COLO668 (cell line): ENCODE measurements at regions not wholly inside any gene's neighbourhood (a gene's known extent, or its start where the extent isn't known, plus 50 kb on each side); places are given as distances from the start of the nearest gene placed in this dataset.

Experiments
- DNase-seq: peaks from one replicate; lab custom pipeline; 2025; ENCODE audit not compliant: unreplicated experiment; lab: John Stamatoyannopoulos, UW

DNA sequence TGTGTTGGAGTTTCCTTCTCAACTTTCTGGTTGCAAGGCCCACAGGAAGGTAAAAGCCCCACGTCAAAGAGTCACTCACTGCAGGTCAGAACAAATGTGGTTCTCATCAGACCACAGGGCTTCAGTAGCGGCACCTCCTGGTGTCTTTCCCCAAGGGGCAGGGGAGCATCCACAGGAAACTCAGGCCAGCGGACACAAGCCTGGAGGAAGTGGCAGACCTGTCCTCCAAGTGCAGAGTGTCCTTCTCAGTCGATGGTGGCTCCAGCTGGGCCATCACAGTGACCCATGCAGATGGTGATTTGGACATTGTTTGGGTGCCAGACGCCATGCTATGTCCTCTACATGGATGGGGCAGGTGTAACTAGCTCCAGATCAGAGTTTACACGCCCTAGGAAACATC, 84.9 kb downstream of the ACKR3 start:
- DNase-seq = no peak

DNA sequence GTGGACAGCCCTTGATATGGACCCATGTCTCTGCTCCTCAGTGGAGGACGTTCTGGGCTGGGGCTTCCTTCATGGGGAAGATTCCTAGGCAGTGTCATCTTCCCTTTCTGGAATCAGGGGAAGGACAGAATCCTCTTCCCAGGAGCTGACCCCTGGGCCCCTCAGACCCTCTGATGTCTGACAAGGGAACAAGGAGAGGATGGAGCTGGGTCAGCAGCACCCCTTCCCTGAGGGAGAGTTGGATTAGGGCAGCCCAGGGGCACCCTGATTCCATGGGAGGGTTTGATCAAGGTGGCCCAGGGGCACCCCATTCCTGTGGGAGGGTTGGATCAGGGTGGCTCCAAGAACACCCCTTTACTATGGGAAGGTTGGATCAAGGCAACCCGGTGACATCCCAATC, 86.5 kb downstream of the ACKR3 start:
- no peak for DNase-seq

DNA sequence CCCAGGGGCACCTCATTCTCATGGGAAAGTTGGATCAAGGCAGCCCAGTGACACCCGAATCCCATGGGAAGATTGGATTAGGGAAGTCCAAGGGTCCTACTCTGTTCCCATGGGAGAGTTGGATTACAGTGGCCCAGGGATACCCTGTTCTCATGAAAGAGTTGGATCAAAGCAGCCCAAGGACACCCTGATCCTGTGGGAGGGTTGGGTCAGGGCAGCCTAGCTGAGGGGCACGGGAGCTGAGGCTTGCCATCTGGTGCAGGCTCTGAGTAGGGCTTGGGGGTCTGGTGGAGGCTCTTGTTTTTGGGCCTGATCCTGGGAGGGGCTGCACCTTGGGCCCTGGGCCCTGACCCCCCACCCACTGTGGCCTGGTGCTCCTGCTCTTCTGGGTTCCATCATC, 87.1 kb downstream of the ACKR3 start:
- DNase-seq = no peak

DNA sequence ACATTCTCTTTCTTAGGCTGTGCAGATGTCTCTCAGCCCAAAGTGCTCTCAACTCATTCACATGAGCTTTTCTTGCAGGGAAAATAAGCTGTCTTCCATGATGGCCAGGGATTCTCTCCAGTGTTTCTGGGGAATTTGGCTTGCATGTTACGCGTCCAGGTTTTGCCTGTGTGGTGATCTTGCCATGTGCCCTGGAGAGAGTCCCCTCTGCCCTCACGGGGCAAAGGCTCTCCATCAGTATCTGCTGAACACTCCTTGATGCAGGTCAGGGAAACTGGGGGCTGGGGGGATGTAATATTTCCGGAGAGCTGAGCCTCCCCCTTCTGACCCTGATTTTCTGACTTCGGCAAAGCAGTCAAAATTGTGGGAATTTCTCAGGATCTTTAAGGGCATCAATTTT, 87.6 kb downstream of the ACKR3 start:
- no peak for DNase-seq

DNA sequence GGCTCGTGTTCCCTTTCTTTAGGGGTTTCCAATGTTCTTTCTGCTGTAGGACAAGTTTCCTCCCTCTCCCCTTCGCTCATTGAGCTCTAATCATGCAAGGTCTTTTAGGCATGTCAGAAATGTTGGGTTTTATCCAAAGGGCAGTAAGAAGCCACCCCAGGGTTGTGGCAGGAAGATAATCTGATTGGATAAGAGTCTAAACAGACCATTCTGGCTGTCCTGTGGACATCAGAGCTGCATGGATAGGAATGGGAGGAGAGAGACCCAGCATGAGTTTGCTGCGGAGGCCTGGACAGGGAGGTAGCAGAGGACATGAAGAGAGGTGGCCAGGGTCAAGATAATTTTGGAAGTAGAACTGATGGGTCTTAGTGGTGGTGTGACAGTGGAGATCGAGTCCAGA, 88.2 kb downstream of the ACKR3 start:
- no peak for DNase-seq

DNA sequence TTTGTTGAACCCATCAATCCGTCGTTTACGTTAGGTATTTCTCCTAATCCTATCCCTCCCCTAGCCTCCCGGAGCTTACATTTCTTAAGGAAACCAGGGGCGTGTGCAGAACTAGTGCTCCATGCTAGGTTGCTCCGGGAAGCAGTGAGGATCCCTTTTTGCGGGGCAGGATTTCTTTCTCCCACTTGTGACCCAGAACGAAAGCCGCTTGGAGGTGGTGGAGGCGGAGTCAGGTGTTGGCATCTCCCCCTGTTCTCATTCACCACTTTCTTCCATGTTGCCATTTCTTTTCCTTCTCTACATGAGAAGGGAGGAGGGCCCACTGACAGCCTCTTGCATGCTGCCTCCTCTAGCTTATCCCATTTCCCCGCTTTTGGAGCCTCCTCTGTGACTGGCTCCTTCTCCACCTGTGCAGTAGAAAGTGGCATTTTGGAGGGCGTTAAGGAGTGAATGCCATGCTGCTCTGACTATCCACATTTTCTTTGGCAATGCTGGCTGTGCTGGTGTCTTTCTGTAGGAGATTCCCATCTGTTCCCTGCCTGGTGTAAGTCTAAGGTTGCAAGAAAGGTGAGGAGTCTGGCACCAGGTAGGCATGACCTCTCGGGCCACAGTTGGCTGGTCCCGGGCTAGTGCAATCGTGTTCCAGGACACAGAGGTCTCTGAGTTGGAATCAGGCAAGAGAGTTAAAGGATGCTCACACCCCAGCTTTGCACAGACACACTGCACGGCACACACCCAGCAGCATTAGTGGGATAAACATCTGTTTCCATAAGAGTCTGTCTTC, 89.5 kb downstream of the ACKR3 start:
- no peak for DNase-seq

DNA sequence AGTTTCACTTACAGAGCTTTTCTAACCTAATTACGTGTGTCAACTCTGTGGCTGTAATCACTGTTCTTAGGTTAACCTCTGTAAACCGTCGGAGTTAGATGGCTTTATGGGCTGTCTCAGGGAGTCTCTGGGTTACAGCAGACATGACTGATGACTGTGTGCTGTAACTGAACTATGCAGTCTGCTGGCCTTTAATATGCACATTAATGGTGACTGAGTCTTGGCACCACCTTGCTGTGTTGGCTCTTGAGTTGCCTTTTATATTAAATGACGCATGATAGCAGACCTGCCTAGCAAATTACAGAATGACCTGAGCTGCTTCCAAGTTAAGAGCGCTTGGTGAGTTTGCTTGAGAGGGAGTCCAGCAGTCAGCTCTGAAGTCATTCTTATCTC, 90.1 kb downstream of the ACKR3 start:
- no peak for DNase-seq

DNA sequence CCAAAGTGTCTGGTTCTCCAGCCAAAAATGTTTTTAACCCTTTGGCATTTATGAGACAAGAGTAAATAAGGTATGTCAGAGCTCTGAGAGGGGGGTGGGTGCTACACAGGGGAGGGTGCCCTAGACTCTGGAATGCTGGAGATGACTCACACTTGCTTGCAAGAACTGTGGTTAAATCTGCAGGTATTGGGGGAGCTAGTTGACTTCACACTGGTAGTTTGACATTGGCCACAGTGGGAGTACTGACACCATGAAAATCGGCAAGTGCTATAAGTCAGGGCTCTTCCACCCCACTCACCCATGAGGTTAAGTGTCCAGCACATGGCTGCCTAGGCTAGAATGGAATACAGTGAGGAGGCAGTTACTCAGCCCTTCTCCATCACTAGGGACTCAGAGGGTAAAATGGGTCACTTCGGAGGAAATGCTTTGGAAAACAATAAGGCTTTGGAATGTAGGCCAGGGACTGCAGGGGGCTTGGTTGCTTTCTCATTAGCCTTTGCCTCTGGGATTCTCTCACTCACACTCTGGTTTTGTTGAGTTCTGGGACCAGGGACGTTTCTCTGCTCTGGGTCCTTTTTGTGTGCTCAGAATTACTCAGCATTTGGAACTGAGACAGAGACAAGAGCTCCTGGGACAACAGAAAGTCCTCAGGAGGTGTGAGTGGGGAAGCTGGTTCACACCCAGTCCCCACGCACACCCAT, 91.6 kb downstream of the ACKR3 start:
- no peak for DNase-seq

DNA sequence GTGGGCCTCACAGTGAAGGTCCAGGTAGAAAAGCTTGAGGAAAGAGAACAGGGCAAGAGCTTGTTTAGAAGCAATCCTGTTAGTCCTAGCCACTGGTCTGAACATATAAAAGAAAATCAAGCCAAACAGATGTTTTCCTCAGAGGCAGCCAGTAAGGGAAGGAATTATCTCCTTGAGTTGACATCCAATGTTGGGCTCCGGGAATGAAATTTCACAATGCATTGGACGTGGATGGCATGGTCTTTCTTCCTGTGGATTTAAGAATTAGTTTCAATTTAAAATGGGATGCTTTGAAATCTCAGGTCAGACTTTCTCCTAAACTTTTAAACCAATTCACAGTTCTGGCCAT, 92.1 kb downstream of the ACKR3 start:
- DNase-seq = no peak

DNA sequence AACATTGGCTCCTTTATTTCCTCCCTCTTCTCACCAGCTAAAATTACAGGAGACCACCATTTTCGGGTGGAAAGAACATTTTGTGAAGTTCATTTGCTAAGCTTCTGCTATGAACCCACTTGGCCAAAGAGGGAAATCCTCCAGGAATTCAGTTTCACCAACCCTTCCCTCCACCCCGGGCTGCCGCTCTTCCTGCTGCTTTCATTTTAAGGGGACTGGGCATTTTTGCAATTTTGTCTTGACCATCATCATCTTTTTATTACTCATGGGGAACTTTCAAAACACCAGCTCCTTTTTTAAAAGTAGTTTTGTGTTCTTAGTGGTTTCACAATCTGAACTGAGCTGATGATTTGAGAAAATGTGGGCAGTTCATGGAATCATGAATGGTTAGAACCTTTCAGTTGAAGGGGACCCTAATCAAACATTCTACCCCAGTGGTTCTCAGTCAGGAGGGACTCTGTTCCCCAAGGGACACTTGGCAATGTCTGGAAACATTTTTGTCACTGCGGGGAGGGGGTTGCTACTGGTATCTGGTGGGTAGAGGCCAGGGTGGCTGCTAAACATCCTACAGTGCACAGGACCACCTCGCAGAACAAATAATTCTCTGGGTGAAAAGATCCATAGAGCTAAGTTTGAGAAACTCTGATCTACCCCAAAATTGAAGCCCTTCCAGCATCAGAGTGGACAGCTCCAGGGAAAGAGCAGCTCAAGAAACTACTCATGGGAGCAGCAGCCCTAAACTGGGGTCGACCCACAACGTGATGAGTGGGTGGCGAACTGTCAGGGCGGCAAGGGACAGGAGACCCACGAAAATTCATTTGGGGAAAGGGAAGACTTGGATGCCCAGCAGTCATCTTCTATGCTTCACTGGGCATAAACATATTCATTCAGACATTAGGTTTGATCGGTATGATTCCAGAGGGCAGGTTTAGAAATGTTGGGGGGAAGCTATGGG, 92.9 kb downstream of the ACKR3 start:
- no peak for DNase-seq

DNA sequence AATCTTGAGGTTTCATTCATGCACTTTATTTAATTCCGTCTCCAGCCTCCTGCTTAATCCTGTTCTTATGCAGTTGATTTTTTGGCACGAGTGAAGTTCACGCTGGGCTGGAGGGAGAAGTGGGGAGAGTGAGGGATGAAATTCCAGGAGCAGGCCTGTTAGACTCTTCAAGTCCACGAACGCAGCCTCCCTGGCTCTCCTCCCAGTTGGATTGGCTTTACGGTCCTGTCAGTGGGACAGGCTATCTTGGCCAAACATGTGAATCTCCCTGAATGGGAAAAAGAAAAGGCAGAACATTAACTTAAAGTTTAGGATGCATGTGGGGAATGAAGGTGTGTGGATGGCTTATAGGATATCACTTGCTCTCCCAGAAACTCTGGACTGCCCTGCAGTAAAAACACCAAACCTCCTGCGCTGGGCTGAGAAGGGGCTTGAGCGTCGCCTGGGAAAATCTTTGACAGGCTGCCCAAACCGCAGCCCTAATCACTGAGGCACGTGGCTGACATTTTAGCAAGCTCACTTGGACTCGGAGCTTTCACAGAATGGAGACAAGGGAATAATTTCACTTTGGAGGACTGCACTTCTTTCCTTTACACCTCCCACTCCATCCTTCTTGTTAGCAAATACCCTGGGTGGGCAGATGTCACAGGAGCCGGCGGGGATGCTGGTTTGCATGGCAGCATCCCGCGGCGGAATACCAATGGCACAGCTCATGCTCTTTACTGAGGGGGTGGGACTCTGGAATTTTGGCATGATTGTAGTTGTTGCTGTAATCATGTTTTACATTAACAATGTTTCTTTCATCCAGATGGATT, 93.9 kb downstream of the ACKR3 start:
- no peak for DNase-seq

DNA sequence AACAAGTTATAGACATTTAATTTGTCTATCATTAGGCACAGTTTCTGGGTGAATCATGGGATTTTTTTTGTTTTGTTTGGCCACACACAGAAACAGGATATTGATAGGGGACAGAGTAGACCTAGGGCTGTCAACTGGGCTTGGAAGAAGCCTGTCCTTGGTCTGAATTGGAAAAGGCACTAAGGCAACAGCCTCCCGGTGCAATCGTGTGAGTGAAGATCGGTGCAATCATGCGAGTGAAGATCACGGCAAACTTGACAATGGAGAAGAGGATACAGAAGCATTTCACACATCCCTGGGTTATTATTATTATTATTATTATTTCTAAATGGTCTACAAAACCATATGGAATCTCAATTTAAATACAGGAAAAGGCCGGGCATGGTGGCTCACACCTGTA, 94.5 kb downstream of the ACKR3 start:
- no peak for DNase-seq

DNA sequence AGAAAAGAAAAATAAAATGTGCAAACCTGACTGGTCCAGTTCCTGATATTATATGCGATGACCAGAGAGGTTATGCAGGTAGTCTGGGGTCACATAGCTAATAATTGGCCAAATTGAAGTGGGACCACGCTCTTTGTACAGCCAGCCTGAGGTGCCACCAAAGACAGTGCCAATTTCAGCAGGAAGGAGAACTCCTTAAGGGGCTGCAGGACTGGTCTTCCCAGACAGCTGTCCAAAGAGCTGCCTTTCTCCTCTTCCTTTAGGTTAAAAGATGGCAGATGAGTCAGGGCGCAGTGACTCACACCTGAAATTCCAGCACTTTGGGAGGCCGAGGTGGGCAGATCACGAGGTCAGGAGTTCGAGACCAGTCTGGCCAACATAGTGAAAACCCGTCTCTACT, 95.5 kb downstream of the ACKR3 start:
- DNase-seq = no peak

DNA sequence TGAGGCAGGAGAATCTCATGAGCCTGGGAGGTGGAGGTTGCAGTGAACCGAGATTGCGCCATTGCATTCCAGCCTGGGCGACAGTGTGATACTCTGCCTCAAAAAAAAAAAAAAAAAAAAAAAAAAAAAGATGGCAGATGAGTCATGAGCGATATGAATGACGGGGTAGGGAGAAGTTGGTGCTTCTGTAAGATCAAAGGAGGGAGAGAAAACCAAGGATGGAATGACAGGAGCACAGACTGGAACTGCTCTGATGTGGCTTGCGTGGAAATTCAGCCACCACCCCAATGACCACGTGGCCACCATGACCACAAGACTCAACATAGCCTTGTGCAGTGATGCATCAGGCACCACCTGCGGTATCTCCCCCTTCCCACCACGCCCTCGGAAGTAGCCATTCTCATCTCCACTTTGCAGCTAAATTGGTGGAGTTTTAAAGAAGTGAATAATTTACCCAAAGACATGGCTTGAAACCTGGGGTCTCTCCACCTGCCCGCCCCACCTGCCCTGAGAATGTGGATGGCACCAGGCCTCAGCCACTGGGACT, 96.0 kb downstream of the ACKR3 start:
- DNase-seq = no peak

DNA sequence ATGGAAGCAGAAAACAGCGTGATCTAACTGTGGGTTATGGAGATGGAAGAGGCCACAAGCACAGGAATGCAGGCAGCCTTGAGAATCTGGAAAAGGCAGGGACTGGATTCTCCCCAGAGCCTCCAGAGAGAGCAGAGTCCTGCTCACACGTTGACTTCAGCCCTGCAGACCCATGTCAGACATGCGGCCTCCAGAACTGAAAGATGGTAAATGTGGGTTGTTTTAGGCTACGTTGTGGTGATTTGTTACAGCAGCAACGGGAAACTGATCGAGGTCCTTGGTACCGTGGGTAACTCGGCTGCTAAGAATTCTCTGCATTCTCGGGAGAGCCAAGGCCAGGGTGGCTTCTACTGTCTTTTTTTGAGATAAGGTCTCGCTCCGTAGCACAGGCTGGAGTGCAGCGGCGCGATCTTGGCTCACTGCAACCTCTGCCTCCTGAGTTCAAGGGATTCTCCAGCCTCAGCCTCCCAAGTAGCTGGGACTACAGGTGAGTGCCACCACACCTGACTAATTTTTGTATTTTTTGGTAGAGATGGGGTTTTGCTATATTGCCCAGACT, 97.1 kb downstream of the ACKR3 start:
- no peak for DNase-seq

DNA sequence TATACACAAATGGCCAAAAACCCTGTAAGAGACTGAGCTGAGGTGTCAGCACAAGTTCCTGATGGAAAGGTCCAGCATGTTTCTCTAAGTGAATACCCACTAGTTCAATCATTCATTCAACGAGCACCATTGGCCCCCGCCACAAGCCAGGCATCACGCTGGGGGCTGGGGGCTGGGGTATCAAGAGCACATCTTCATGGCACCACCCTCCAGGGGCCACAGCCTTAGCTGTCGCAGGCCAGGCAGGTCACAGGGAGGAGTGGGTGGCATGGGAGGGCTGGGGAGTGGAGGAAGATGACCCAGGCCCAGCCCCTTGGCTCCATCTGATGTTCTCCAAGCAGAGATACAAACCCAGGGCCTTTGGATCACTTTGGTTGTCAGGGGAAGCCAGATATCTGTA, 97.9 kb downstream of the ACKR3 start:
- no peak for DNase-seq

DNA sequence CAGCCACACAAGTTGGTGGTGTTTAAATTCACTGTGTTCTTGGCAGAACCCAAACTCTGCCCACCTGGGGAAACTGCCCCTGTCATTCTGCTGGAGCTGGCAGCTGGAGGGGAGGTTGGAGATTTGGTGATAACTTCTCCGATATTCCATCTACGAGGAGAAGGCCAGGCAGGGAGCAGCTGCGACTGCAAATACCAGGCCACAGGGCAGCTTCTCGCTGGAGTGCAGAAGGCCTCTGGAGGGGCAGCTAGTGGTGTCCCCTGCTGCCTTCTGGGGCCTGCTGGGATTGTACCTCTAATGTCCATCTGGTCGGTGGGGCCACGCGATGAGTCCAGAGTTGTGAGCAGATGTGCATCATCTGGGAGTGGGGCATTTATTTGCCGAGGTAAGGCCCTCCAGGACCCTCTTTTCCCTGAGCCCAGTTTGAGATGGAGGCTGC, 98.9 kb downstream of the ACKR3 start:
- DNase-seq = no peak

DNA sequence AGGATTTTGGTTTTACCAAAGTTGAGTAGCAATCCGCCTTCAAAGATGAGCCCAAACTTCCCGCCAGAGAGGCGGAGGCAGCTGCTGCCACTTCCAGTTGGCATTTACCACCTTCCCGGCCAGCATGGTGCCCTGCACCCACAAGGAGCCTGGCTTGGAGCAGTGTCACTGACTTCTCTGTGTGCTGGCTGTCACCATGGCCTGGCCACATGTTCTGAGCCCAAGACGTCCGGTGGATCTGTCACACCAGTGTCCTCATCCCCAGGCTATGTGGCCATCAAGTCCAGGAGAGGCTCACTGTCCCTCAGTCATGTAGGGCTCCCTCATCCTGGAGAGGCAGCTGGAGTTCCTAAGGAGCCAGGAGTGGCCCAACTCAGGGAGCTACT, 100.6 kb downstream of the ACKR3 start:
- DNase-seq = no peak

DNA sequence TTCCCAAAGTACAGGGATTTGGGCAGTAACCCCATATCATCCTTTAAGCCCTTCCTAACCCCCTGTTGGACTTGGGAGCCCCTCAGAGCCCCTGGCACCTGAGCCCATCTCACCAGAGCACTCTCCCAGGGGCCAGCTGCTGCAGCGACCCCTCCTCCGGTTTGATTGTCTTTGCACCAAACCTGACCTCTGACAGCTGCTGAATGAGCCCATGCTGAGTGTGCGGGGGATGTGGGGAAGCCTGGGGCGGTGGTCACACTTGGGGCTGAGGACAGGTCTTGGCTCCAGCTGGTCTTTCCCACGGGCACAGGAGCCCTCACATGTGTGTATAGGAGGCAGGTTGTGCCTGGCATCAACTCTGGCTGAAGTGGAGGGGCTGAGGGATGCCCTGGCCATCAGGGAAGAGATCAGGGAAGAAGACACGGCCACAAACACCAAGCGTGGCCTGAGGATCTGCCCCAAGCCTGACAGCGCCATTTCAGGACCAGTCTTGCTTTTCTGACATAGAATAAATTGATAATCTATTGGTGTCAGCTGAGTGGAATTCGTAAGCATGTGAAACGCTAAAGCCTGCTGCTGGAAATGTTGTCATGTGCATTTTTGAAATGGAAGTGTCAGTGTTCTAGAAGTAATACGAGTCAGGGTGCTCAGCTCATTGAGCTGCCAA, 102.4 kb downstream of the ACKR3 start:
- no peak for DNase-seq

DNA sequence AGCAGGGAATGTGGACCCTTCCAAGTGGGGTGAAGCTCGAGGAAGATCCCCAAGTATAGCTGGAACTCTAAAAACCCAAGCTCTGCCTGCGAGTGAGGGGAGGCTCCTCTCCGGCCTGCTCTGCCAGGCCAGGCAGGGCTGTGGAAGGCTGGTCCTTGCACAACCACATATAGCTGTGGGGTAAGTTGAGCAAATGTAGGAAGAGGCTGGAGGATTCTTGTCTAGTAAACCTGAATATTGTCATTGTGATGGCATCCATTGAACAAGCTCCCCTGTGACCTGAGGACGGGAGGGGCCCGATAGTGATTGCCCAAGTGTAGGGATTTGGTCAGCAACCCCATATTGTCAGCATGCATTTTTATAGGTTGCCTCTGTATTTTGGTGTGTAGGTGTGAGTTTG, 103.0 kb downstream of the ACKR3 start:
- DNase-seq = no peak
